T-helper 2 cell treated with Interferon-gamma antibody and Interleukin-4, amounts not matched to agents 100 ng/mL and 5 ng/mL, for 36 hours (primary cell): ENCODE measurements at regions not wholly inside any gene's neighbourhood (a gene's known extent, or its start where the extent isn't known, plus 50 kb on each side); places are given as distances from the start of the nearest gene placed in this dataset.

ENCODE experiments used
- intact Hi-C: fragments of 100-400 bp; cut with micrococcal nuclease; formaldehyde crosslinking; loops from one replicate; pipeline ENCODE4 v1.15.1; 2023

- intact Hi-C loops, result no loop called here
Observed at GRCh38 chr18:6606411-6607085, 123.0 kb upstream of the ARHGAP28 start.

- intact Hi-C loops, result no loop called here
Observed at GRCh38 chr18:6607343-6607742, 122.2 kb upstream of the ARHGAP28 start.

- intact Hi-C loops, result no loop called here
Observed at GRCh38 chr18:6609666-6610264, 119.8 kb upstream of the ARHGAP28 start.

GRCh38 chr18:6610466-6610865 lies 119.0 kb upstream of the ARHGAP28 start:
- intact Hi-C loops, result no loop called here

GRCh38 chr18:6613581-6613980 lies 115.9 kb upstream of the ARHGAP28 start:
- intact Hi-C loops, result no loop called here

GRCh38 chr18:6614952-6615351 lies 114.6 kb upstream of the ARHGAP28 start:
- intact Hi-C loops, result no loop called here

GRCh38 chr18:6616981-6617380 lies 112.5 kb upstream of the ARHGAP28 start:
- intact Hi-C loops, result no loop called here

- intact Hi-C loops, result no loop called here
Observed at GRCh38 chr18:6621437-6621836, 108.1 kb upstream of the ARHGAP28 start.

- intact Hi-C loops, result no loop called here
Observed at GRCh38 chr18:6623278-6623677, 106.2 kb upstream of the ARHGAP28 start.

GRCh38 chr18:6624271-6624660 lies 105.2 kb upstream of the ARHGAP28 start:
- intact Hi-C loops, result no loop called here

- intact Hi-C loops, result no loop called here
Observed at GRCh38 chr18:6624661-6625311, 104.7 kb upstream of the ARHGAP28 start.

GRCh38 chr18:6625481-6625880 lies 104.0 kb upstream of the ARHGAP28 start:
- intact Hi-C loops, result no loop called here

GRCh38 chr18:6626457-6626856 lies 103.1 kb upstream of the ARHGAP28 start:
- intact Hi-C loops, result no loop called here

GRCh38 chr18:6627645-6628044 lies 101.9 kb upstream of the ARHGAP28 start:
- intact Hi-C loops, result no loop called here

GRCh38 chr18:6628187-6628586 lies 101.3 kb upstream of the ARHGAP28 start:
- intact Hi-C loops, result no loop called here

GRCh38 chr18:6629635-6630140 lies 99.8 kb upstream of the ARHGAP28 start:
- intact Hi-C loops, result no loop called here

- intact Hi-C loops, result no loop called here
Observed at GRCh38 chr18:6633310-6633709, 96.2 kb upstream of the ARHGAP28 start.

- intact Hi-C loops, result no loop called here
Observed at GRCh38 chr18:6636091-6636490, 93.4 kb upstream of the ARHGAP28 start.

GRCh38 chr18:6638447-6638846 lies 91.1 kb upstream of the ARHGAP28 start:
- intact Hi-C loops, result no loop called here

- intact Hi-C loops, result no loop called here
Observed at GRCh38 chr18:6639305-6639704, 90.2 kb upstream of the ARHGAP28 start.

- intact Hi-C loops, result no loop called here
Observed at GRCh38 chr18:6644836-6645627, 84.5 kb upstream of the ARHGAP28 start.

- intact Hi-C loops, result no loop called here
Observed at GRCh38 chr18:6646801-6647200, 82.7 kb upstream of the ARHGAP28 start.
